H7 (cell line): ENCODE measurements at regions not wholly inside any gene's neighbourhood (a gene's known extent, or its start where the extent isn't known, plus 50 kb on each side); places are given as distances from the start of the nearest gene placed in this dataset.

Source experiments
- DNase-seq: peaks from one replicate; pipeline ENCODE4 v3.0.0; 2012
- H3K27me3 ChIP-seq: 2 replicates; pipeline ENCODE4 v1.6.0; 2011; ENCODE audit warnings: mild to moderate bottlenecking, low read length; ENCODE audit not compliant: control insufficient read depth, insufficient read depth
- H3K36me3 ChIP-seq: replicated peaks from 2 replicates; pipeline ENCODE4 v1.5.1; 2011; ENCODE audit warnings: low read length; ENCODE audit not compliant: control insufficient read depth, insufficient read depth
- H3K4me3 ChIP-seq: 2 replicates; pipeline ENCODE4 v1.5.1; 2011; ENCODE audit warnings: low read depth, mild to moderate bottlenecking, control low read depth, low read length, moderate library complexity; ENCODE audit not compliant: insufficient read depth

DNA sequence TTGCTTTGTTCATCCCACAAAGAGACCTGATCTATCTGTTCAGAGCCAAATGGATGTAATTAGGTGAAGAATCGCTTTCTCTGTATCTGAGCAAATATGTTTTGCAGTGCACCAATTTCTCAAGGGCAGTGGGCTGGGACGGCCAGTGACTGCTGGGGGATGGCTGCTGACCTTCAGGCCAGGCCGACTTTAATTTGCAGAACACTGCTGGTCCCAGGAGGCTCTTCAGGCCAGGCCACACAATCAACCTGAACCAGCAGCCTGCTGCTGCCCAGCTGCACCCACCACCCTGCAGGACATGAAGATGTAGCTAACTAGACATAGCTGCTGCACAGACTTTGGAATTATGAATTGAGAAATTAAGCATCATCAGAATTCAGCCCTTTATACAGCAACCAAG lies 194.4 kb upstream of the ONECUT1 start:
- no peak for DNase-seq
- Histone ChIP-seq H3K27me3 (no peaks in the 10 kb centered on the region), H3K4me3 (no peak overlapping the region), H3K36me3 (no peaks in the 10 kb centered on the region)

GRCh38 chr15:52980446-52980845 lies 190.3 kb upstream of the ONECUT1 start:
- DNase-seq: no peak
- Histone ChIP-seq H3K27me3 (no peaks in the 10 kb centered on the region), H3K4me3 (no peak overlapping the region), H3K36me3 (no peaks in the 10 kb centered on the region)

DNA sequence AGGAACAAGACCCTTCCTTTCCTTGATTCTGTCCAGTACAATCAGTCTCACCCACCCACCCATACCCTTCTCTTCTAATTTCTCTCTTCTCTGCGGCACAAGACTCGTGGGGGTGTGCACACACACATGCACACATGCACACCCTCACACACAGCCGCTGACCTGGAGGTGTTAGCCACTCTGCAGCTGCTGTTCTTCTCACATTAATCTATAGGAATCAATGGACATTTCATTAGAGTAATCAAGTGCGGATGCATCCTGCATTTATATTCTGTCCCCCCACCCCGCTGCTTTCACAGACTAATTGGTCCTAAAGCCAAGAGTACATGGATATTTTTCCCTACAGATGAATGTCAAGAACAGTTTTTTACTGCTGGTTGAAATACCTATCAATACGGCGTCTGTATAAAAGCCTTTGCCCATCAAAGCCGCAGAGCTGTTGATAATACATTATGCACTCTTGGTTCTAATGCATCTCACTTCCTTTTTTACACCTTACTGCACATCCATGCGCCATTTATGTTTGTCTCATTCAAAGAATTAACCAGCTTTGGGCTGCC lies 186.5 kb upstream of the ONECUT1 start:
- no peak for DNase-seq

GRCh38 chr15:52975941-52976449 lies 185.9 kb upstream of the ONECUT1 start:
- Histone ChIP-seq H3K27me3 (no peaks in the 10 kb centered on the region), H3K36me3 (no peaks in the 10 kb centered on the region), H3K4me3 (no peak overlapping the region)
- DNase-seq: no peak

More for the DNA sequence above, 186.5 kb upstream of the ONECUT1 start:
- Histone ChIP-seq H3K4me3 (no peak overlapping the region), H3K36me3 (no peaks in the 10 kb centered on the region), H3K27me3 (no peaks in the 10 kb centered on the region)

DNA sequence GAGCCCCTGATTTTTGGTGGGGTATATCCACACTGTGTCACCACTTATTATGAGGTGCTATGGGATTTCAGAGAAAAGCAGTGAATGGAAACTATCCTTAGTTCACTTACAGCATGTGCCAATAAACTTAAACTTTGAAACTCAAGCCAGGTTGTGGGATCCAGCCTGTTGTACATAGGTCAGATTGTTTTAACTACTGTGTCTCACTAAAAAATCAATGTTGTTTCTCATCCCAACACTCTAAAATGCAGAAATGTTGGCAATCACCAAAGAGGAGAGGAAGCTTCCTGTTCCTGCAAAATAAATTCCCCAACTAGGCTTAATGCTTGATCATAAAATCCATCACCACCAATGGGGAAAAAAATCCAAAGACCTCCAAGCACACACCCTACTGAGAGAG lies 173.7 kb upstream of the ONECUT1 start:
- Histone ChIP-seq H3K36me3 (no peaks in the 10 kb centered on the region), H3K27me3 (no peaks in the 10 kb centered on the region), H3K4me3 (no peak overlapping the region)
- no peak for DNase-seq

GRCh38 chr15:52960283-52960682 lies 170.1 kb upstream of the ONECUT1 start:
- Histone ChIP-seq H3K4me3 (no peak overlapping the region), H3K27me3 (no peaks in the 10 kb centered on the region), H3K36me3 (no peaks in the 10 kb centered on the region)
- DNase-seq: no peak

DNA sequence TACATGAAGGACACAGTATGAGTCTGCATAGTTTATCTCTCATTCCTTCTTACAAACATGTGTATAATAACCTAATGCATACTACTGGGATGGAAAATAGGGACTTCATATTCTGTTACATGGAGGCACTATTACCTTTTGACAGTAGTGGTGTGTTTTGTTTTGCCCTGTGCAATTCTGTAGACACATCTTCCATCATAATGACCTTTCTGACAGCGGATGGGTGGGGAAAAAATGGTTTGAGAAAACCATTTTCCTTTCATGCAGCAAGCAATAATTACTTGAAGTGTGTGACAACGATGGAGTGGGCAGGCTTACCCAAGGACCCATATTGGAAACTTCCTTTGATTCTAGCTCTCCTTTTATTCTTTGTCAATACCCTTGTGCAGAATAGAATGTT lies 153.6 kb upstream of the ONECUT1 start:
- H3K36me3 ChIP-seq: no peaks in the 10 kb centered on the region
- H3K27me3 ChIP-seq: no peaks in the 10 kb centered on the region
- no peak for DNase-seq
- no peak overlapping the region for H3K4me3 ChIP-seq

DNA sequence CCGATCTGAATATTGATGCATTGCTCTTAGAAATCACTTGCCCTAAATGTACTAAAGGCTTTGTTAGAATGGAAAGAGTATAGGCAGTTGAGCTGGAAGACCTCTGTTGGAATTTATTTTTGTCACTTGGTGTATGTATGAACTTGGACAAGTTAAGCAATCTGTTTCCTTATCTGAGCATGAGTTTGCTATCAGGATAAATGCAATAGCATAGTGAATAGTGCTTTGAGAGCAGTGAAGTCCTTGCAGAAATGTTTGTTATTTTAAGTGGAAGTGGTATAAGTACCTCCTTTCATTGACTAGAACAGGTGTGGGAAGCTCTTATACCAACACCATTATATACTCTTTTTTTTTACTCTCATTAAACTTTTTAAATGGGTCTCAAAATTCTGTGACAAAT lies 146.4 kb upstream of the ONECUT1 start:
- no peaks in the 10 kb centered on the region for H3K36me3 ChIP-seq
- no peak overlapping the region for H3K4me3 ChIP-seq
- no peaks in the 10 kb centered on the region for H3K27me3 ChIP-seq
- DNase-seq: no peak

GRCh38 chr15:52925130-52925529 lies 135.0 kb upstream of the ONECUT1 start:
- Histone ChIP-seq H3K36me3 (no peaks in the 10 kb centered on the region), H3K27me3 (no peaks in the 10 kb centered on the region), H3K4me3 (no peak overlapping the region)
- peak; percentile 12 for DNase-seq

GRCh38 chr15:52924630-52925029 lies 134.5 kb upstream of the ONECUT1 start:
- DNase-seq: peak; percentile 20
- Histone ChIP-seq H3K36me3 (no peaks in the 10 kb centered on the region), H3K4me3 (no peak overlapping the region), H3K27me3 (no peaks in the 10 kb centered on the region)

GRCh38 chr15:52923626-52924025 lies 133.5 kb upstream of the ONECUT1 start:
- H3K36me3 ChIP-seq: no peaks in the 10 kb centered on the region
- H3K4me3 ChIP-seq: no peak overlapping the region

GRCh38 chr15:52922871-52923270 lies 132.7 kb upstream of the ONECUT1 start:
- no peak overlapping the region for H3K4me3 ChIP-seq
- H3K36me3 ChIP-seq: no peaks in the 10 kb centered on the region
- no peaks in the 10 kb centered on the region for H3K27me3 ChIP-seq
- DNase-seq: no peak

More at GRCh38 chr15:52923626-52924025, 133.5 kb upstream of the ONECUT1 start:
- no peaks in the 10 kb centered on the region for H3K27me3 ChIP-seq
- no peak for DNase-seq

DNA sequence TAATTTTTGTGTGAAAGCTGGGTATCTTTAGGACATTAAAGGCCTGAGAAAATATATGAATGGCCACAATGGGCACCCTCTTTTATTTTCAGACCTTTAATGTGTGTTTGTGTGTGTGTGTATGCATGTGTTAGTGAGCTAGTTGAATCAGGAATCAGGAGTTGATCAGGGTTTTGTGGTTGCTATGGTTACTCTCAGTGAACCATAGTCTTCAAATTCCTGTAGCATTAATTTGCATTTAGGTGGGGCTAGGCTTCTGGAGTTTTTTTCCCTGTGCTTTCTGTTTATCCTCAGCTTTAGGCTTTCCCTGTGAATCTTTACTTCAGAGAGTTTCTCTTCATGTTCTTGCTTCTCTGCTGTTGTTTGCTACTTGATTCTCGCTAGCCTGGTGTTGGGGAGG lies 122.0 kb upstream of the ONECUT1 start:
- Histone ChIP-seq H3K4me3 (no peak overlapping the region), H3K36me3 (no peaks in the 10 kb centered on the region), H3K27me3 (no peaks in the 10 kb centered on the region)
- DNase-seq: peak; percentile 23

DNA sequence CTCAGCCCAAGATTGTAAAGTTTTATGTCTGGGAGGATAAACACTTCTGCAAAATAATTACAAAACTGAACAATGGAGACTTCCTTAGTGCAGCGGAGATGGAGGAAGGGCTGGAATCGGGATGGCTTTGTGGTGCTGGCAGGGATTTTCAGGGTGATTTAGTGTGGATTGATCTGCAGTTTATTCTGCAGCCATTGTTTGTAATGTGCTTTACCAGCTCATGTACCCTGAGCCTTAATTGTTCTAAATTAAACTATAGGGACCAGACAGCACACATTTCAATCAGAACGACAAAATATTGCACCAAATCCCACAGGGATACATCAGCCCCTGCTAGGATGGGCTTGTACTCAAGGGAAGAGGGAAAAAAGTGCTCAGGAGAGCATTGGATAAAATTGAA lies 103.2 kb upstream of the ONECUT1 start:
- H3K36me3 ChIP-seq: no peaks in the 10 kb centered on the region
- H3K27me3 ChIP-seq: no peaks in the 10 kb centered on the region
- no peak for DNase-seq
- H3K4me3 ChIP-seq: no peak overlapping the region

DNA sequence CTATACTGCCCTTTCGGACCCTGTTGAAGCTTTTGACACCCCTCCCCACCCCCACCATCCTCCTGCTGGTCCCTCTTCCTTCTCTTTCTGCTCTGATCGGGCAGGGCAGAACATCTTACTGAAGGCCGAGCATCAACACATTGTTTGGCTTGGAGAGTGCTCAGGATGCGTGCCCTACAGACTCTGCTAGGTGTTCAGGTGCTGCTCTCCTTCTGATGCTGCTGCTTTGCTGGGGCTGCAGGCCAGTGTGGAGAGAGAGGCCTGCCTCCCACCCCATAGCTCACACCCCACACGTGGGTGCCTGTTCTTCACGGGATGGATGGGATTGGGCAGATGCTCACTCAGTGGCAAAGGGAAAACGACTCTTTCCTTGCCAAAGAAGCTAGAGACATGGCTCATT lies 89.8 kb upstream of the ONECUT1 start:
- no peaks in the 10 kb centered on the region for H3K27me3 ChIP-seq
- no peaks in the 10 kb centered on the region for H3K36me3 ChIP-seq
- no peak for DNase-seq

DNA sequence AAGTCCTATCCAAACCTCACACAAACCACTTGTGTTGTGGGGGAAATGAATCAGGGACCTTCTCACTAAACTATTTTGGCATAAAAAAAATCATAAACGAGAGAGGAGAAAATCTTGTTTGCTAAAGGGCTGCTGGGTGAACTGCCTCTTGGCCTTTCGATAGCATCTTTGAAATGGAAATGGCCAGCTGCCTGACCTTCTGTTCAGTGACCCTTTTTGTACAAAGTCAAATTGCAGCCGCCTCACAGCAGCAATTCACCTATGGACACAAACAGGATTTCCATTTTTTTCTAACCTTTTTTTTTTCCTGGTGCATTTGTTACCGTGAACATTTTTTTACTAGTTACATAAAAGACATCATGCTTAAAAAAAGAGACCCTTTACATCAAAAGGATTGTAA lies 89.0 kb upstream of the ONECUT1 start:
- no peaks in the 10 kb centered on the region for H3K27me3 ChIP-seq
- no peak for DNase-seq
- no peak overlapping the region for H3K4me3 ChIP-seq
- H3K36me3 ChIP-seq: no peaks in the 10 kb centered on the region

More for the DNA sequence above, 89.8 kb upstream of the ONECUT1 start:
- no peak overlapping the region for H3K4me3 ChIP-seq
